ENCODE measurements at regions not wholly inside any gene's neighbourhood (a gene's known extent, or its start where the extent isn't known, plus 50 kb on each side); places are given as distances from the start of the nearest gene placed in this dataset.
"Not testable (repeated sequence)": the region's sequence is repeated elsewhere in the genome, so short reads cannot be mapped to it uniquely, and the experiment has no call there.

DNA sequence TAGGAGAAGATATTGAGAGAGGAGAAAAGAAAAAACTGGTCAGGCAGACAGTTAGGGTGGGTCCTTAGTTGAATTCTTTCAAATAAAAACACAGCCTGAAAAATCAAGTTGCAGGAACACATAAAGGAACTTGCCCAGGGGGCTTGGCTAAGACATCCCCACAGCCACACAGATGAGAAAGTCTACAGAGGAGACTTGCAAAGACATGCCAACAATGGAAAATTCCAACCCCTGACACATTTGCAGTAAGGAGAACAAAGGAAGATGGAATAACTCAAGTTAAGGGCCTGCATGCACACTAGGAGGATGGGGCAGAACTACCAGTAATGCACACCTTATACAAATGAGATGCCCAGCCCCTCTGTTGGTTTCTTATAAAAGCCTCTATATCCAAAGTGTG, 197.6 kb downstream of the CPXCR1 start:
- ChIA-PET POLR2A (no interaction called here), CTCF (ENCODE audit: low intra/inter-chr PET ratio, low total read pairs) (no interaction called here)
- BruUV-seq (replicated peaks) = no TSS peak
- in situ Hi-C loops (cut with HindIII; ENCODE audit: extremely low pct_ligation_motif_present, low pct_unique_long_range_greater_than_20kb) (no loop called here), intact Hi-C loops (cut with micrococcal nuclease; ENCODE audit: unreplicated experiment) (no loop called here)
- no peaks in the 10 kb centered on the region for H3K36me3 ChIP-seq (replicated peaks in 1 of 2; ENCODE audit: control insufficient read depth in 1 of 2, insufficient read depth in 2 of 2, low read length in 2 of 2)
- no peak overlapping the region for H2AFZ ChIP-seq (ENCODE audit: low read length)
- H3K9ac ChIP-seq (ENCODE audit: insufficient read depth, low read depth, low read length) = no peak overlapping the region
- H3K27me3 ChIP-seq (ENCODE audit: control insufficient read depth in 1 of 2, insufficient read depth in 2 of 2, low read length in 2 of 2) = no peaks in the 10 kb centered on the region
- H3K79me2 ChIP-seq (ENCODE audit: insufficient read depth, low read length) = no peaks in the 10 kb centered on the region
- no peak for DNase-seq (ENCODE audit: low spot score)
- no peak for FAIRE-seq
- no peak overlapping the region for H3K27ac ChIP-seq (ENCODE audit: extremely low read length, insufficient read depth, low read length)
- ATAC-seq = no peak
- H3K4me3 ChIP-seq (replicated peaks in 1 of 3; ENCODE audit: insufficient read depth in 1 of 3, low read depth in 2 of 3, low read length in 3 of 3) = no peak overlapping the region
- no peaks in the 10 kb centered on the region for H3K4me1 ChIP-seq (ENCODE audit: insufficient read depth, low read length)
- TF ChIP-seq TCF12 (IDR thresholded peaks at IDR 0.05) (no peak), TCF12 (CRISPR knock-in tag; IDR thresholded peaks at IDR 0.05) (no peak), HNRNPK (IDR thresholded peaks at IDR 0.05; ENCODE audit: low read depth, low read length, poor library complexity, severe bottlenecking) (no peak), ZSCAN12 (CRISPR knock-in tag; IDR thresholded peaks at IDR 0.05) (no peak), MIER2 (CRISPR knock-in tag; IDR thresholded peaks at IDR 0.05) (no peak), JUND (CRISPR knock-in tag; IDR thresholded peaks at IDR 0.05) (no peak), POLR2AphosphoS2 (IDR thresholded peaks at IDR 0.05; ENCODE audit: low read depth, low read length) (no peak), ZNF607 (CRISPR knock-in tag; IDR thresholded peaks at IDR 0.05; ENCODE audit: borderline replicate concordance) (no peak), TGIF2 (CRISPR knock-in tag; IDR thresholded peaks at IDR 0.05) (no peak), CBX5 (CRISPR knock-in tag; IDR thresholded peaks at IDR 0.05; ENCODE audit: borderline replicate concordance) (no peak), DR1 (CRISPR knock-in tag; IDR thresholded peaks at IDR 0.05) (no peak), SOX6 (IDR thresholded peaks at IDR 0.05) (no peak), SOX6 (CRISPR knock-in tag; IDR thresholded peaks at IDR 0.05) (no peak)
- TF ChIP-seq, protein P1, sequence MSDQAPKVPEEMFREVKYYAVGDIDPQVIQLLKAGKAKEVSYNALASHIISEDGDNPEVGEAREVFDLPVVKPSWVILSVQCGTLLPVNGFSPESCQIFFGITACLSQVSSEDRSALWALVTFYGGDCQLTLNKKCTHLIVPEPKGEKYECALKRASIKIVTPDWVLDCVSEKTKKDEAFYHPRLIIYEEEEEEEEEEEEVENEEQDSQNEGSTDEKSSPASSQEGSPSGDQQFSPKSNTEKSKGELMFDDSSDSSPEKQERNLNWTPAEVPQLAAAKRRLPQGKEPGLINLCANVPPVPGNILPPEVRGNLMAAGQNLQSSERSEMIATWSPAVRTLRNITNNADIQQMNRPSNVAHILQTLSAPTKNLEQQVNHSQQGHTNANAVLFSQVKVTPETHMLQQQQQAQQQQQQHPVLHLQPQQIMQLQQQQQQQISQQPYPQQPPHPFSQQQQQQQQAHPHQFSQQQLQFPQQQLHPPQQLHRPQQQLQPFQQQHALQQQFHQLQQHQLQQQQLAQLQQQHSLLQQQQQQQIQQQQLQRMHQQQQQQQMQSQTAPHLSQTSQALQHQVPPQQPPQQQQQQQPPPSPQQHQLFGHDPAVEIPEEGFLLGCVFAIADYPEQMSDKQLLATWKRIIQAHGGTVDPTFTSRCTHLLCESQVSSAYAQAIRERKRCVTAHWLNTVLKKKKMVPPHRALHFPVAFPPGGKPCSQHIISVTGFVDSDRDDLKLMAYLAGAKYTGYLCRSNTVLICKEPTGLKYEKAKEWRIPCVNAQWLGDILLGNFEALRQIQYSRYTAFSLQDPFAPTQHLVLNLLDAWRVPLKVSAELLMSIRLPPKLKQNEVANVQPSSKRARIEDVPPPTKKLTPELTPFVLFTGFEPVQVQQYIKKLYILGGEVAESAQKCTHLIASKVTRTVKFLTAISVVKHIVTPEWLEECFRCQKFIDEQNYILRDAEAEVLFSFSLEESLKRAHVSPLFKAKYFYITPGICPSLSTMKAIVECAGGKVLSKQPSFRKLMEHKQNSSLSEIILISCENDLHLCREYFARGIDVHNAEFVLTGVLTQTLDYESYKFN (CRISPR knock-in tag; conservative IDR thresholded peaks at IDR 0.05) = no peak
- TF ChIP-seq, protein P2, sequence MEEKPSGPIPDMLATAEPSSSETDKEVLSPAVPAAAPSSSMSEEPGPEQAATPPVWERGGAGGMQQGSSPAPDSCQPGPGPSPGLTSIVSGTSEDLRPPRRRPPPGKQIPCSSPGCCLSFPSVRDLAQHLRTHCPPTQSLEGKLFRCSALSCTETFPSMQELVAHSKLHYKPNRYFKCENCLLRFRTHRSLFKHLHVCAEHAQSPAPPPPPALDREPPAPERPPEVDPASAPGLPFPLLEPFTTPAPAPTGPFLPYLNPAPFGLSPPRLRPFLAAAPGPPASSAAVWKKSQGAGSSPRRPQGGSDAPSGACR (CRISPR knock-in tag; IDR thresholded peaks at IDR 0.05) = no peak
- TF ChIP-seq, protein P3, sequence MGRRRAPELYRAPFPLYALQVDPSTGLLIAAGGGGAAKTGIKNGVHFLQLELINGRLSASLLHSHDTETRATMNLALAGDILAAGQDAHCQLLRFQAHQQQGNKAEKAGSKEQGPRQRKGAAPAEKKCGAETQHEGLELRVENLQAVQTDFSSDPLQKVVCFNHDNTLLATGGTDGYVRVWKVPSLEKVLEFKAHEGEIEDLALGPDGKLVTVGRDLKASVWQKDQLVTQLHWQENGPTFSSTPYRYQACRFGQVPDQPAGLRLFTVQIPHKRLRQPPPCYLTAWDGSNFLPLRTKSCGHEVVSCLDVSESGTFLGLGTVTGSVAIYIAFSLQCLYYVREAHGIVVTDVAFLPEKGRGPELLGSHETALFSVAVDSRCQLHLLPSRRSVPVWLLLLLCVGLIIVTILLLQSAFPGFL (CRISPR knock-in tag; IDR thresholded peaks at IDR 0.05) = no peak
- no peak overlapping the region for H3K4me2 ChIP-seq (ENCODE audit: low read depth, low read length)
- H4K20me1 ChIP-seq (ENCODE audit: insufficient read depth, low read length) = no peaks in the 10 kb centered on the region
- H3K9me3 ChIP-seq (ENCODE audit: low read length) = no peaks in the 10 kb centered on the region

DNA sequence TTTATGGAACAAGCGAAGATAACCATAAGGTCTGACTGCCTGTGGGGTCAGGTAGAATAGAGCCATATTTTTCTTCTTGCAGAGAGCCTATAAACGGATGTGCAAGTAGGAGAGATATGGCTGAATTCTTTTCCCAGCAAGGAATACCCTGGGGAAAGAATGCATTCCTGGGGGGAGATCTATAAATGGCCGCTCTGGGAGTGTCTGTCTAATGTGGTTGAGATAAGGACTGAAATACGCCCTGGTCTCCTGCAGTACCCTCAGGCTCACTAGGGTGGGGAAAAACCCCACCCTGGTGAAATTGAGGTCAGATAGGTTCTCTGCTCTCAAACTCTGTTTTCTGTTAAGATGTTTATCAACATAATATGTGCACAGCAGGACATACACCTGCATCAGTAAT, 209.0 kb downstream of the CPXCR1 start:
- DNase-seq (ENCODE audit: low spot score); H2AFZ ChIP-seq (ENCODE audit: low read length); H3K36me3 ChIP-seq (replicated peaks in 1 of 2; ENCODE audit: control insufficient read depth in 1 of 2, insufficient read depth in 2 of 2, low read length in 2 of 2); H3K9me3 ChIP-seq (ENCODE audit: low read length); H3K27ac ChIP-seq (ENCODE audit: extremely low read length, insufficient read depth, low read length); POLR2A ChIA-PET; ATAC-seq; H4K20me1 ChIP-seq (ENCODE audit: insufficient read depth, low read length); H3K27me3 ChIP-seq (ENCODE audit: control insufficient read depth in 1 of 2, insufficient read depth in 2 of 2, low read length in 2 of 2); H3K79me2 ChIP-seq (ENCODE audit: insufficient read depth, low read length); BruUV-seq (replicated peaks); H3K9ac ChIP-seq (ENCODE audit: insufficient read depth, low read depth, low read length); in situ Hi-C loops (cut with HindIII; ENCODE audit: extremely low pct_ligation_motif_present, low pct_unique_long_range_greater_than_20kb); intact Hi-C loops (cut with micrococcal nuclease; ENCODE audit: unreplicated experiment); H3K4me3 ChIP-seq (replicated peaks in 1 of 3; ENCODE audit: insufficient read depth in 1 of 3, low read depth in 2 of 3, low read length in 3 of 3); CTCF ChIA-PET (ENCODE audit: low intra/inter-chr PET ratio, low total read pairs); H3K4me2 ChIP-seq (ENCODE audit: low read depth, low read length); FAIRE-seq; H3K4me1 ChIP-seq (ENCODE audit: insufficient read depth, low read length): not testable (repeated sequence)
- 41% methylated on average over 4 of the region's 4 CpGs for WGBS (ENCODE audit: low lambda C conversion rate)

Measured in HepG2 (cell line).